ENCODE measurements at regions not wholly inside any gene's neighbourhood (a gene's known extent, or its start where the extent isn't known, plus 50 kb on each side); places are given as distances from the start of the nearest gene placed in this dataset.

- DNase-seq (no peak), ATAC-seq (replicated peaks) (no peak)
- Mint-ChIP-seq H3K9me3 (no peaks in the 10 kb centered on the region), H3K27me3 (no peaks in the 10 kb centered on the region), H3K4me3 (no peak overlapping the region), H3K4me1 (ENCODE audit: low read depth in 2 of 2) (peaks cover 10 to 12% of the 10 kb centered on the region in 2 donors), H3K36me3 (ENCODE audit: insufficient read depth) (no peaks in the 10 kb centered on the region), H3K27ac (no peak overlapping the region)
These were observed 54.5 kb downstream of the CLDN34 start for GRCh38 chrX:10021461-10022272.

- DNase-seq, result no peak
- H3K9me3 Mint-ChIP-seq, result no peaks in the 10 kb centered on the region
- H3K4me3 Mint-ChIP-seq, result no peak overlapping the region
These were observed 55.0 kb downstream of the CLDN34 start for GRCh38 chrX:10022273-10022541.

DNA sequence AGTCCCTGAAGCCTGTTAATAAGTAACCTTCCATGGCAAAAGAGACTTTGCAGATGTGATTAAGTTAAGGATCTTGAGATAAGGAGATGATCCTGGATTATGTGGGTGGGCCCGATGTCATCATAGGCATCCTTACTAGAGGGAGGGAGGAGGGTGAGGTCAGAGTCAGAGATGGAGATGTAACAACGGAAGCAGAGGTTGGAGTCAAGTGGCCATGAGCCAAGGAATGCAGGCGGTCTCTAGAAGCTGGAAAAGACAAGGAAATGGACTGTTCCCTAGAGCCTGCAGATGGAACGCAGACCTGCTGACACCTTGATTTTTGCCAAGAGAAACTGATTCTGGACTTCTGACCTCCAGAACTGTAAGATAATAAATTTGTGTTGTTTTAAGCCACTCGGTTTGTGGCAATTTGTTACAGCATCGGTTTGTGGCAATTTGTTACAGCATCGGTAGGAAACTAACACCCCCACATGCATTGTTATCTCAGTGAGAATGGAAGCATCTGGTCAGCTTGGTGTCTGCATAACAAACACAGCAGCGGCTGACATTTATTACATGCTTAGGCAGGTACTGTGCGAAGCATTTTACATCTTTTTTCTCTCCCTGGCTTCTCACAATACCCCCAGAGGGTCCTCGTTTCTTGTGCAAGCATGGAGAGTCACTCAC, 55.6 kb downstream of the CLDN34 start:
- H3K4me3 Mint-ChIP-seq, result no peak overlapping the region
- H3K27me3 Mint-ChIP-seq, result no peaks in the 10 kb centered on the region
- DNase-seq (no peak), ATAC-seq (replicated peaks) (no peak)
- peak overlapping the region in 1 of 2 donors; percentile 22 for H3K27ac Mint-ChIP-seq
- peaks cover 6 to 7% of the 10 kb centered on the region in 2 donors for H3K4me1 Mint-ChIP-seq (ENCODE audit: low read depth in 2 of 2)
- no peaks in the 10 kb centered on the region for H3K36me3 Mint-ChIP-seq (ENCODE audit: insufficient read depth)
- no peaks in the 10 kb centered on the region for H3K9me3 Mint-ChIP-seq

More at GRCh38 chrX:10022273-10022541, 55.0 kb downstream of the CLDN34 start:
- no peak overlapping the region for H3K27ac Mint-ChIP-seq
- H3K36me3 Mint-ChIP-seq (ENCODE audit: insufficient read depth), result no peaks in the 10 kb centered on the region
- no peaks in the 10 kb centered on the region for H3K27me3 Mint-ChIP-seq
- no peak for ATAC-seq (replicated peaks)
- H3K4me1 Mint-ChIP-seq (ENCODE audit: low read depth in 2 of 2), result peaks cover 6 to 7% of the 10 kb centered on the region in 2 donors

- no peaks in the 10 kb centered on the region for H3K9me3 Mint-ChIP-seq
- H3K36me3 Mint-ChIP-seq (ENCODE audit: insufficient read depth), result no peaks in the 10 kb centered on the region
- H3K4me3 Mint-ChIP-seq, result no peak overlapping the region
- H3K27me3 Mint-ChIP-seq, result no peaks in the 10 kb centered on the region
- ATAC-seq (replicated peaks) (no peak), DNase-seq (no peak)
- peaks cover 6 to 7% of the 10 kb centered on the region in 2 donors for H3K4me1 Mint-ChIP-seq (ENCODE audit: low read depth in 2 of 2)
- no peak overlapping the region for H3K27ac Mint-ChIP-seq
These were observed 56.7 kb downstream of the CLDN34 start for GRCh38 chrX:10023821-10024220.

- ATAC-seq (replicated peaks) (no peak), DNase-seq (no peak)
- Mint-ChIP-seq H3K27me3 (no peaks in the 10 kb centered on the region), H3K4me3 (no peak overlapping the region), H3K27ac (no peak overlapping the region), H3K36me3 (ENCODE audit: insufficient read depth) (no peaks in the 10 kb centered on the region), H3K4me1 (ENCODE audit: low read depth in 2 of 2) (peaks cover 6 to 7% of the 10 kb centered on the region in 2 donors), H3K9me3 (no peaks in the 10 kb centered on the region)
These were observed 58.8 kb downstream of the CLDN34 start for GRCh38 chrX:10025742-10026493.

DNA sequence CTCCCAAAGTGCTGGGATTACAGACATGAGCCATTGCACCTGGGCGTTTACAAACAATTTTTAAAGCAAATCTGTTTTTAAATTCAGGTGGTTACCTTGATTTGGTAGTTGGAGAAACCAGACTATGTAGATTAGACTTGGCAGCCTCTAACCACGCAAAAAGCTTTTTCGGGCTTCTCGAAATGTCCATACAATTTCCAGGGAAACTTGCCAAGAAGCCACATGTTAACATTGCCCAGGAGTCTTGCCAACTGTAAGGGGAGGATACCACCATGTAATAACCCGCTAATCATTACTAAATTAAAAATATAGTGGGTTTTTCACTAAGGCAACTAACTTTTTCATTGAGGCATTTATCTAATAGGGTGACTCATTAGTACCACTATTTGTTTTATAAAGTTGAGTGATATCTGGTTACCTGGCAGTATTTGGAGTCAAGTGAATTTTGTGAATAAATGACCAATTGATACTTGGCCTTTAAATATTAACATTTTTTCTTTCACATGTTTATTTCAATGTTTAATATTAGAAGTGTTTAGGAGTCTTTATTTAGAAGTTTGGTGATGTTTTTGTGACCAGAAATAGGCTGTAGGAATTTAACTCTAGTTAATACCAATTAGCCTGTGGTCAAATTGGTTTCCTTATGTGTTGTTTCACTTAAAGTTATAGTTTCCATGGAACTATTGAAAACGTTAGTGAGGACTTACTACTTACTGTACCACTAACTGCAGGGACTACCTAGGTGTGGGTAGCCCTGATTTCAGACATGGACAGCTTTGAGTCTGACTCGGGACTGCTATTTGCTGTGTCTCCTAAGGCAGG, 61.3 kb downstream of the CLDN34 start:
- Mint-ChIP-seq H3K36me3 (ENCODE audit: insufficient read depth) (no peaks in the 10 kb centered on the region), H3K27ac (no peak overlapping the region), H3K4me3 (no peak overlapping the region), H3K4me1 (ENCODE audit: low read depth in 2 of 2) (peaks cover 5 to 9% of the 10 kb centered on the region in 2 donors), H3K9me3 (no peaks in the 10 kb centered on the region), H3K27me3 (no peaks in the 10 kb centered on the region)
- ATAC-seq (replicated peaks) (no peak), DNase-seq (no peak)

DNA sequence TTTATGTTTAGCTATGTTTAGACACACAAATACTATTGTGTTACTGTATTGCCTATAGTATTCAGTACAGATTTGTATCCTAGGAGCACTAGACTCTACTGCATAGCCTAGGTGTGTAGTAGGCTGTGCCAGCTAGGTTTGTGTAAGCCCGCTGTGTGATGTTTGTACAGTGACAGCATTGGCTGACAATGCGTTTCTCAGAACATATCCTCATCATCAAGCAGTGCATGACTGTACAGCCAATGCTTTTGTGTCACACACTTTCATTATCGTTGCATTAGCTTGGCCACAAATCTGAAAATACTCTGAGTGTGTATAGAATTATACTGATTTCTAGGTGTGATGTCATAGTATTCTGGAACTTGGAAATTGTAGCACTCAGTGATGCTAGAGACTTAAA, 63.4 kb downstream of the CLDN34 start:
- H3K4me1 Mint-ChIP-seq (ENCODE audit: low read depth in 2 of 2), result peaks cover 5 to 12% of the 10 kb centered on the region in 2 donors

GRCh38 chrX:10031746-10032145, 64.6 kb downstream of the CLDN34 start:
- Mint-ChIP-seq H3K36me3 (ENCODE audit: insufficient read depth) (no peaks in the 10 kb centered on the region), H3K4me1 (ENCODE audit: low read depth in 2 of 2) (peaks cover 3 to 12% of the 10 kb centered on the region in 2 donors), H3K27ac (peak overlapping the region in 1 of 2 donors; percentile 84), H3K9me3 (no peaks in the 10 kb centered on the region), H3K27me3 (no peaks in the 10 kb centered on the region), H3K4me3 (no peak overlapping the region)
- ATAC-seq (replicated peaks) (no peak), DNase-seq (no peak)

More for the DNA sequence above, 63.4 kb downstream of the CLDN34 start:
- ATAC-seq (replicated peaks) (no peak), DNase-seq (no peak)
- Mint-ChIP-seq H3K27ac (no peak overlapping the region), H3K27me3 (no peaks in the 10 kb centered on the region), H3K9me3 (no peaks in the 10 kb centered on the region), H3K36me3 (ENCODE audit: insufficient read depth) (no peaks in the 10 kb centered on the region), H3K4me3 (no peak overlapping the region)

GRCh38 chrX:10032147-10032546, 65.0 kb downstream of the CLDN34 start:
- Mint-ChIP-seq H3K27ac (peak overlapping the region in 1 of 2 donors; percentile 84), H3K27me3 (no peaks in the 10 kb centered on the region), H3K36me3 (ENCODE audit: insufficient read depth) (no peaks in the 10 kb centered on the region), H3K9me3 (no peaks in the 10 kb centered on the region), H3K4me3 (no peak overlapping the region), H3K4me1 (ENCODE audit: low read depth in 2 of 2) (peaks cover 3 to 12% of the 10 kb centered on the region in 2 donors)
- DNase-seq (no peak), ATAC-seq (replicated peaks) (no peak)

GRCh38 chrX:10033375-10034007, 66.3 kb downstream of the CLDN34 start:
- Mint-ChIP-seq H3K4me1 (ENCODE audit: low read depth in 2 of 2) (peaks cover 3 to 12% of the 10 kb centered on the region in 2 donors), H3K36me3 (ENCODE audit: insufficient read depth) (no peaks in the 10 kb centered on the region), H3K4me3 (no peak overlapping the region), H3K9me3 (no peaks in the 10 kb centered on the region), H3K27me3 (no peaks in the 10 kb centered on the region), H3K27ac (no peak overlapping the region)
- ATAC-seq (replicated peaks), result no peak
- no peak for DNase-seq

GRCh38 chrX:10034740-10035260, 67.6 kb downstream of the CLDN34 start:
- H3K9me3 Mint-ChIP-seq, result no peaks in the 10 kb centered on the region
- H3K4me1 Mint-ChIP-seq (ENCODE audit: low read depth in 2 of 2), result peaks cover 3 to 12% of the 10 kb centered on the region in 2 donors
- no peak for ATAC-seq (replicated peaks)
- no peak overlapping the region for H3K4me3 Mint-ChIP-seq
- DNase-seq, result no peak
- H3K27me3 Mint-ChIP-seq, result no peaks in the 10 kb centered on the region
- no peaks in the 10 kb centered on the region for H3K36me3 Mint-ChIP-seq (ENCODE audit: insufficient read depth)
- no peak overlapping the region for H3K27ac Mint-ChIP-seq

- H3K4me1 Mint-ChIP-seq (ENCODE audit: low read depth in 2 of 2), result peaks cover 3 to 6% of the 10 kb centered on the region in 2 donors
- H3K27ac Mint-ChIP-seq, result no peak overlapping the region
These were observed 71.4 kb downstream of the CLDN34 start for GRCh38 chrX:10038585-10038984.

More at GRCh38 chrX:10038585-10038984, 71.4 kb downstream of the CLDN34 start:
- Mint-ChIP-seq H3K9me3 (no peaks in the 10 kb centered on the region), H3K36me3 (ENCODE audit: insufficient read depth) (no peaks in the 10 kb centered on the region), H3K27me3 (no peaks in the 10 kb centered on the region), H3K4me3 (no peak overlapping the region)
- ATAC-seq (replicated peaks), result no peak
- DNase-seq, result no peak

All from effector memory CD8-positive, alpha-beta T cell (primary cell).